Activated CD4-positive, alpha-beta T cell treated with anti-CD3 and anti-CD28 coated beads, Interleukin-2, amount 50 U/mL, for 16 hours (primary cell): ENCODE measurements at regions not wholly inside any gene's neighbourhood (a gene's known extent, or its start where the extent isn't known, plus 50 kb on each side); places are given as distances from the start of the nearest gene placed in this dataset.
A peak's percentile ranks its signal among the peaks of the same experiment; 100 is the strongest.
"Not testable (repeated sequence)": the region's sequence is repeated elsewhere in the genome, so short reads cannot be mapped to it uniquely, and the experiment has no call there.

Experiments
- DNase-seq: peaks from one replicate; pipeline ENCODE4 v3.0.0-alpha.2; 2020

DNA sequence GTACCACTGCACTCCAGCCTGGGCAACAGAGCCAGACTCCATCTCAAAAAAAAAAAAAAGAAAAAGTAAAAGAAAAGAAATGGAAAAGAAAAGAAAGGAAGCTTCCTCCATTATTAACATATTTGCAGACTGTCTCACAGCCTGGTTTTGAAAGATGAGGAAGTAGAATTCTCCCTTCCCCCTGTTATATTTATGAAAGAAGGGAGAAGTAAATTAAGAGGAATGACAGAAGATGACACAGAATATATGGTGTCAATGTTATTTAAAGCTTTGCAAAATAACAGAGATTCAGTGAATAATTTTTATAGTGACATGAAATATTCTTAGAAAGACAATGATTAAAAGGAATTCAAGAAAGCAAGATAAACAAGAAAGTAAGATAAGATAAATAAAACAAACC lies 83.7 kb upstream of the PRSS16 start:
- DNase-seq, result no peak

DNA sequence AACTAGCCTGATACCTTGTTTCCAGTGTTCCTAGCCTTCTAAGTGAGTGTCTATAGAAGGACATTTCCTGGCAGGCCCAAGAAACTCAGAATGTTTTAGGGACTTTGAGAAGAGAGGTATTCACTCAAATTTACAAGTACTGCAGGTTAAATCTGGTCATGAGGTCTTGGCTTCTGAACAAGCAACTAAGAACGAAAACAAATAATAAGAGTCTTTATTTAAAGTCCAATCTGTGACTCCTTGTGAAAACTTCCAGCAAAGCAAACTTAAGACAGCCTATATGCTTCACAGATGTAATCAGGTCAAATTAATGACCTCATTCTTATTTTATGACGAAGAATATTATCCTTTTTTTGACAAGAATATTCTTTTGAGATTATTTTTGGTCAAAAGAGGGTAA lies 79.4 kb upstream of the PRSS16 start:
- no peak for DNase-seq

- no peak for DNase-seq
Measured at GRCh38 chr6:27168586-27169443, 78.7 kb upstream of the PRSS16 start.

GRCh38 chr6:27172524-27173231 lies 74.8 kb upstream of the PRSS16 start:
- DNase-seq, result not testable (repeated sequence)

DNA sequence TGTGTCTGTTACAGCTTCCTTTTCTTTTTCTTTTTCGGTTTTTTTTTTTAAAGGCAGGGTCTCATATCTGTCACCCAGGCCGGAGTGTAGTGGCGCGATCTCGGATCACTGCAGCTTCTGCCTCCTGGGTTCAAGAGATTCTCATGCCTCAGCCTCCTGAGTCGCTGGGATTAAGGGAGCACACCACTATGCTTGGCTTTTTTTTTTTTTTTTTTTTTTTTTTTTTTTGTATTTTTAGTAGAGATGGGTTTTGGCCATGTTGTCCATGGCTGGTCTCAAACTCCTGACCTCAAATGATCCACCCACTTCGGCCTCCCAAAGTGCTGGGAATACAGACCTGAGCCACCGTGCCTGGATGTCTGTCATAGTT lies 74.3 kb upstream of the PRSS16 start:
- not testable (repeated sequence) for DNase-seq

DNA sequence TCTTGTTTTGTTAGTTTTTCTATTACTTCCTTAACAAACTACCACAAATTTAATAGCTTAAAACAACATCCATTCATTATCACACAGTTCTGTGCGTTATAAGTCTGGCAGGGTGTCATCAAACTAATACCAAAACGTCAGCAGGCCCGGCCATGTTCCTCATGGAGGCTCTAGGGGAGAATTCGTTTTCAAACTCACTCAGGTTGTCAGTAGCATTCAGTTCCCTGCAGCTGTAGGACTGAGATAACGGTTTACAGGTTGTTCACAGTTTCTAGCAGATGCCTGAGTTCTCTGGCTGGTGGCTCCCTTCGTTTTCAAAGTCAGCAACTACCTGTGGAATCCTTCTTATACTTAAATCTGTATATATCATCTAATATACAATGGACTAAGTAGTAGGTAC lies 72.5 kb upstream of the PRSS16 start:
- DNase-seq, result no peak

- no peak for DNase-seq
Measured at GRCh38 chr6:27176096-27176495, 71.4 kb upstream of the PRSS16 start.

GRCh38 chr6:27176523-27177484 lies 70.7 kb upstream of the PRSS16 start:
- peak; percentile 61 for DNase-seq

GRCh38 chr6:27177485-27178406 lies 69.8 kb upstream of the PRSS16 start:
- peak; percentile 87 for DNase-seq

DNA sequence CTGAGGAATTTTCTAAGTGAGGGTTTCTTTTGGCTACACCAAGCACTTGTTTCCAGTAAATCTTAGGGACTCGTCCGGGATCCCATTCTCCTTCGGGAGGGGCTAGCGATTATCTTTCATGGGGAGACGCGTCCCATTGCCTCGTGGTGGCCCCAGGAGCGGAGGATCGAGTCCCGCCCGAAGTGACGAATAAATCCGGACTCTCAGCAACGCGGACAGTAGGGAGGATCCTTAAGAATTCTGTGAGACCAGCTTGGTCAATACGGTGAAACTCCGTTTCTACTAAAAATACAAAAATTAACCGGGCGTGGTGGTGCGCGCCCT lies 69.1 kb upstream of the PRSS16 start:
- DNase-seq, result no peak

DNA sequence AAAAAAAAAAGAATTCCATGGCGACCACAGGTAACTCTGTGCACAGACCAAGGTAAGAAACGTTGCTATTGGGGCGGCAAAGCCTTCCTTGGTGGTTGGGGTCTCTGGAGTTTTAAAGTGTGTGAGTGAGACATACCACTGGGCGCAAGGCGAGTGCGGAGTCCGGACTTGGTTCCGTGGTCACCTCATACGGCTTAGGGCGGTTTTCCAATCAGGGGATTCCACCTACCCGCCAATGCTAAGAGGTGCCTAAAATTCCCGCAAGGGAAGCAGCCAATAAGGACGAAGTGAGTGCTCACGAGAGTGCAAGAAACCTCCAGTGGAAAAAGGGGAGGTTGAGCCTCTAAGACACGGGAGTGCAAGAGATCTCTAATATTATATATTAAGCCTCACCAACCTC lies 68.6 kb upstream of the PRSS16 start:
- DNase-seq, result no peak

DNA sequence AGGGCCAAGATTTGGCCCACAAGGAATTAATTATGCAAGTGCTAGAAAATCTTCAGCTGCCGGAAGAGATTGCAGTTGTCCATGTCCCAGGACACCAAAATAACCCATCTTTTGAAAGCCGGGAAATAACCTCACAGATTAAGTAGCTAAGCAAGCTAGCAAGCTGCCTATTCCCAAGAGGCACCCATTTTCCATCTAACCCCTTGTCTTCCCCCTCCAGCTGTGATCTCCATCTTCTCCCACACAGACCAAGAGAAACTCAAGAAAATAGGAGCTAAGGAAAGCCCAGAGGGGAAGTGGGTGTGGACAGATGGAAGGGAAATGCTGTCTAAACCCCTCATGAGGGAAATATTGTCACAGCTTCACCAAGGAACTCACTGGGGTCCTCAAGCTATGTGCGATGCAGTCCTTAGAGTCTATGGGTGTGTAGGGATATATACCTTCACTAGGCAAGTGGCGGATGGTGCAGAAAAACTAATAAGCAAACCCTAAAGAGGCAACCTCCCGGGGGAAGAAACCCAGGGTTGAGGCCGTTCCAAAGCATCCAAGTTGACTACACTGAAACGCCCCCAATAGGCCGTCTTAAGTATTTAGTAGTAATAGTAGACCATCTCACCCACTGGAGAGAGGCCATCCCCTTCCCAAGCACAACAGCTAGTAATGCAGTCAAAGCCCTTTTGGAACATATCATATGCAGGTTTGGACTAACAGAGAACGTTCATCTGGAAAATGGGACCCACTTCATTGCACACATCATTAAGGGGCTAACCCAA lies 64.3 kb upstream of the PRSS16 start:
- no peak for DNase-seq

DNA sequence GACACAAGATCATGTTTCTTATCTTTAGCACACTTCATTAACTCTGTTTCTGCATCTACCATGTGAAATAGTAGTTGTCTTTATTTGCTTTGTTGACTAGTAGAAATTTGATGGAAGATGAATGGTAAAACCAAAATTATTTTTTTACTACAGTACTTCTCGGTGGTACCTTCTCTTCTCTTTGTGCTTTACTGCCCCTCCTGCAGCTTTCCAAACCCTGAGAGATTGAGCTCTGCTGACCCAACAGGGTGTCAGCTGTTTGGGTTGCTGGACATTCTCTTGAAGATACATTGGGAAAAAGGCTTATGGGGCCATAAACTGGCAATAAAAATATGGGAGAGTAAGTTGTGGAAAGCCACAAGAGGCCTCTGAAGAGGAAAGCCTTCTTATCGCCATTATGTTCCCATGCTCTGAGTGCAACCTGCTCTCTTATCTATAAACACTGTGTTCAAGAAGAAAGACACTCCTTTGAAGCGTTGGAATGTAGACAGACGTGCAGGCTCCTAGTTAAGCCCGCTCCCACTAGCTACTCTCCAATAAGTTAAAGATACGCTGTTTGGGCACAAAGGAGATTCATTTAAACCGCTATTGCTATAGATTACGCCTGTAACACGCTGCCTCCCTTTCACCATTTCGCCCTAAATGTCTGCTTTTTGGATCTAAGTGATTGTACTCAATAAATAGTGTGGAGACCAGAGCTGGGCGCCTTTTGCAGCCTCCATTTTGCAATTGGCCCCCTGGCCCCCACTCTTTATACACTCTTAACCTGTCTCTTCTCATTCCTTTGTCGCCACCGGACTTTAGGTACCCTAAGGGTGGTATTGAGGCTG lies 60.1 kb upstream of the PRSS16 start:
- DNase-seq, result no peak

DNA sequence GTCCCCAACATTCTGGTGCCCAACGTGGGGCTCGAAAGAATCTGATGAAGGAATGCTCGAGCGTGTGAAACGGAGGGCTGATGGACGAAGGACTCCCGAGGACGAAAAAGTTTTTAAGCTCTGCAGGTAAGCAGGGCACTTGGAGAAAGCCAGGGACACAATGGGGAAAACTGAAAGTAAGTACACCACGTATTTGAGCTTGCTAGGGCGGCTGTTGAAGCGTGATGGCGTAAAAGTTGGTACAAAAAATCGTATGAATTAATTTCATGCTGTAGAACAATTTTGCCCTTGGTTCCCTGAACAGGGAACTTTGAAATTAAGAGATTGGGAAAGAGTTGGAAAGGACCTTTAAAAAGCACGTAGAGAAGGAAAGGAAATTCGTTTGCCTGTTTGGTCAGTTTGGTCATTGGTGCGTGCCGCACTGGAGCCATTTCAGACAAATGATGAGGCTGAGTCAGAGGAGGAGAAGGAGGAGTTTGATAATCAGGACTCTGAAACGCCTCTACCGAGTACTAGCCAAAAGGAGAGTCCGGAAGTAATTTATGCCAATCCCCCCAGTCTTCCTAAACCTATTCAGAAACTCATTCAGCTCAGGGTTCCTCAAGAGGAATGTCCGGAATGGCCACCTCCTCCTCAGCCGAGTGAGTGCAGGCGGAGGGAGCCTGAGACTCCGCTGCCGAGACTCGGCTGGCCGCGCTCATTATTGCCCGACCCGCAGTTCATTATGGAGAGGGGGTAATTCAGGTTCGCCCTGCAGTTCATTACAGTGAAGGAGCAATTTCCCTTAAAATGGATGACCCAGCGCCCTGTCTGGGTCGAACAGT lies 59.2 kb upstream of the PRSS16 start:
- peak; percentile 55 for DNase-seq

- DNase-seq, result peak; percentile 83
Measured at GRCh38 chr6:27188885-27189418, 58.5 kb upstream of the PRSS16 start.

DNA sequence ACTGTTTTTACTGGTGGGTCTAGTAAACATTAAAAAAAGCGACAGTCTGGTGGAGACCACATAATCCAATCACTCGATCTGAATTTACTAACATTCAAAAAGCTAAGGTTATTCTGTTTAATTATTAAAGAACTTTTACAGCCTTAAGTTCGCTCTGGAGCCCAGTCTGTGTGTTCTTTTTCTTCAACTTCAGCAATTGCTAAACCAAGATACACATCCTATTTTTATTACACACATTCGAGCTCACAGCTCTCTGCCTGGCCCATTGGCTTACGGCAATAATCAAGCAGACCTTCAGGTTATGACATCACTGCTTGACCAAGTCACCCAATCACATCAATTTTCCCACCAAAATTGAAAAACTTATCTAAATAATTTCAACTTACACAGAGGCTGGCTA lies 57.4 kb upstream of the PRSS16 start:
- no peak for DNase-seq

GRCh38 chr6:27194453-27194852 lies 53.0 kb upstream of the PRSS16 start:
- not testable (repeated sequence) for DNase-seq

GRCh38 chr6:27195547-27195946 lies 52.0 kb upstream of the PRSS16 start:
- DNase-seq, result not testable (repeated sequence)
